GM19324 (cell line): ENCODE measurements at regions not wholly inside any gene's neighbourhood (a gene's known extent, or its start where the extent isn't known, plus 50 kb on each side); places are given as distances from the start of the nearest gene placed in this dataset.

Experiments
- ATAC-seq: cut with Tn5 transposase; IDR thresholded peaks from one replicate; pipeline ENCODE4 v1.9.1; 2021; ENCODE audit warnings: mild to moderate bottlenecking, moderate library complexity; ENCODE audit not compliant: unreplicated experiment, low FRiP score

- no peak for ATAC-seq
Observed at GRCh38 chr6:16978686-16979085, 123.2 kb upstream of the STMND1 start.

DNA sequence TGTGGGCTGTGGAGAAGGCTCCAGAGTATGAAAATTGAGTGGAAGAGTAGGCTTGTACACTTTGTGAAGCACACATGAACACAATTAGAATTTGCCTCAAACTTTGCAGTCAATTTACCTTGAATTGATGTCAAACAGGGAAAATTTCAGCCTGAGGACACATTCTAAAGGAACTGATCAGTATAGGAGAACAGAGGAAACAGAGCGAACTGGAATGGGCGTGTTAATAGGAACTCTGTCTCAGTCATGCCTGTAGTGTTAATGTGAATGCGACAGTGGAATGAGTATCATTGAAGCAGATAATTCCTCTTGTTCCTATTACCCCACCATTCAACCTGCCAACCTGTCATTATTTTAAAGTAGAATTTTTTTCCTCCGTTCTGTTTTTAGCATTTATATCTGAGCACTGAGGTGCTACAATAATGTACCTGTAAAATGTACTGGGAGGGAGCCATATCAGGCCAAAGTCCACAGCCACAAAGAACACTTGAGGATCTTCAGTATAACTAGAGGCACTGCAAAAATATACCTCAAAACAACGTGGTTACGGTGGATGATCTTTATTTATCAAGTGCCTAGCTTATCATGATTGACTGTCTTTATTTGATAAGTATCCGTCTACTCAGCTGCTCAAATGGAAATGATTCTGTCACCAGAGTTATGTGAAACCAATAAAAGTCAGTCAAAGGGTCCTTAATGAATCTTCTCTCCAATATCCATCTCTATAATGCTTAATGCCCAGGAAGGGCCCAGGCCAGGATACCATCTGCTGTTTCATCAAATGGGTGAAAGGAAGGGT is 125.3 kb upstream of the STMND1 start:
- no peak for ATAC-seq

DNA sequence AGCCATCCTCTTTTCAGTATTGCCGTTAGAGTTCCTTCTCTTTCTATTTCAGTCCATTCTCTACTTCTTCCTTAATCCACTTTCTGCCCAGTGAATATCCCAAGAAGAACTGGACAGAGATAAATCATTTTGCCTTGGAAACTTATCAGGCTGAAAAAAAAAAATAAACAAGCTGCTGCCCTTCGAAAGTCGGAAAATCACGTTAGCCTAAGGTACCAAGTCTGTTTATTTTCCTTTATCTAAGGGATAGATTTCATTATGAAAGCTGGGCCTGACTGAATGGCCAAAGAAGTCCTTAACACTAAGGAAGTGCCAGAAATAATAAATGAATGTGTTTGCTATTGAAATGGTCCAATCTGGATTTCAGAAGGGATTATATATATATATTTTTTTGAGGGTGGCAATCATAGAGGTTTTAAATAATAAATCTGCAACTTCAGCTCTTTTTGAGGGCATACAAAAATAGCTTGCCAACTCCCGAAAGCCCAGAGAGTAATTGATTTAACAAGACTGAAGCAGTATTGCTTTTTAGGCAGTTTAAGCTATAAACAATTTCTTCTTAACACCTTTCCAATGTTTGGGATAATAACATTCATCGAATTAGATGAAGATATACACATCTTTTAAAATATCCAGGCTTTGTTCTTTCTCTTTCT is 127.0 kb upstream of the STMND1 start:
- no peak for ATAC-seq

- no peak for ATAC-seq
Observed at GRCh38 chr6:16974387-16974673, 127.5 kb upstream of the STMND1 start.

DNA sequence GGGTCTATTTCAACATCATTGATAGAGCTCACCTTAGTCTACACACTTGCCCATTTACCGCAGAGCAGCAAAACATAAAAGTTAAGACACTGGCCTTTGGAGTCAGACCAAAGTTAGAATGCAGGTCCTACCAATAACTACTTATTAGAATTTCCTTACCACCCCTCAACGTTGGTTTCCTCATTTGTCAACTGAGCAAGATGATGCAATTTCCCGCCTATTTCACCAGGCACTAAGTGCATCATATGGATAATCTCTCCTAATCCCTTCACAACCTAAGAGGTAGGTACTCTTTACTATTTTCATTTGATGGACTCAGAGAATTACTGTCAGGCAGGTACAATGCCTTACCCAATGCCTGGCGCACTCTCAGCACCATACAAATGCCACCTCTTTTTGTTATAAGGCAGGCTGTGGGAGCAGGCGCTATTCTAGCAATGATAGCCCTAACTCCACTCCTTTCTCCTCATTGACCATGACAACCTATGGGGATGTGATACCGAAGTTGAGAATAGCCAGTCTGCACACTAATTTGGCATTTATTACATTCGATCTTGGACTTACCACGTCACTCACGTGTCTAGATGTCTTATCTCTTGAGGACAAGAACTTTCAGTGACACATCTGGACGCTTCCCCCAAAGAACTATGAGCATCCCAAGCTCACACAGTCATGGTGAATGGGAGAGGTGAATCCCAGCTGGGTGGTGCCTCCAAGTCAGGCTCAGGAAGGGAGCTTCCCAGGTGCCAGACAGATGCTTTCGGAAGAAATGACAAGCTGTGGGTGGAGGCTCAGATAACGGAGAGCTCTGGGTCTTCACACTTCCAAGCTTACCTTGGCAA is 128.1 kb upstream of the STMND1 start:
- ATAC-seq = no peak

DNA sequence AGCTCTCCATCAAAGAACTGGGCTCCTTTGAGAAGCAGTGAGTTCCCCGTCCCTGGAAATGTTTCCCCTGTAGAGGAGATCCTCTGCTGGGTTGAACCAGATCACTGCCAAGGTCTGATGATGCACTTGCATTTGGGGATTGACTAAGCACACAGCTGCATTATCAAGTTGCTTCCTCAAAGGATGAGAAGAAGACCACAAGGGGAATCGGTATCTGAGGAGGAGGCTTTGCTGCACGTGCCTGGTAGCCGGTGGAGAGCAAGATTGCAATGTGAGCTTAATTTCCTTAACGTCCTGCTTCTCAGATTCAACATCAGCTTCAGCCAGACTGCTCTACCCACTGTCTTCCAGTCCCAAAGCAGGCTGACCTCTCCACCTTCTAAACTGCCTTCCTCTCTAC is 128.8 kb upstream of the STMND1 start:
- ATAC-seq = no peak

GRCh38 chr6:16972535-16972934 is 129.3 kb upstream of the STMND1 start:
- ATAC-seq = no peak

DNA sequence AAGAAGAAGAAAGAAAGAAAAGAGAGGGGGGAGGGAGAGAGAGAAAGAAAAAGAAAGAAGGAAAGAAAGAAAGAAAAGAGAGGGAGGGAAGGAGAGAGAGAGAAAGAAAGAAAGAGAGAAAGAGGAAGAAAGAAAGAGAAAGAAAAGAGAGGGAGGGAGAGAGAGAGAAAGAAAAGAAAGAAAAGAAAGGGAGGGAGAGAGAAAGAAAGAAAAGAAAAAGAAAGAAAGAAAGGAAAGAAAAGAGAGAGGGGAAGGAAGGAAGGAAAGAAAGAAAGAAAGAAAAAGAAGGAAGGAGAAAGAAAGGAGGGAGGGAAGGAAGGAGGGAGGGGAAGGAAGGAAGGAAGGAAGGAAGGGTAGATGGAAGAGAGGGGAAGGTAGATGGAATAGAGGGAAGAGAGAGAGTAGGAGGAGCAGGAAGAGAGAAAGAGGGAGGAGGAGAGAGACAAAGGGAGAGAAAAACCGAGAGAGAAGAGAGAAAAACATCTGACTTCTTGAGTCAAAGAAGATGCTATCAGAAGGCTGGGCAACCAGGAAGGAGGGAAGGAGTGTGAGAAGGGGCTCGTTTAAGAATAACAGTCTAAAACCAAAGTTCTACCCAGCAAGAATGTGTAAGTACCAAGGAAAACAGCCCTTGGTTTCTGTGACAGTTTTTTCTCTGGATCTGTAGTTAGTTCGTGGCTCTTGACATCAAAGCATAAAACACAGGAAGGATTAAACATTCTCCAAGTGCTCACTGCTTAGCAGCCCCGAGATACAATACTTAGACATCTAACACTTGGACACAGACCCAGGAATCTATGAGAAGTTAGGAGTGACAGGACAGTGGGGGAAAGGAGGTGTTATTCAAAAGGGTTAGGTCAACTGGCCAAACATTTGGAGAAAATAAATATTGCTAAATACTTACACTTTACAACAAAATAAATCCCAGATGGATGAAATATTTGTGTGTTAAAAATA is 131.9 kb upstream of the STMND1 start:
- no peak for ATAC-seq

- ATAC-seq = no peak
Observed at GRCh38 chr6:16968101-16968500, 133.7 kb upstream of the STMND1 start.

- no peak for ATAC-seq
Observed at GRCh38 chr6:16967470-16967817, 134.4 kb upstream of the STMND1 start.

DNA sequence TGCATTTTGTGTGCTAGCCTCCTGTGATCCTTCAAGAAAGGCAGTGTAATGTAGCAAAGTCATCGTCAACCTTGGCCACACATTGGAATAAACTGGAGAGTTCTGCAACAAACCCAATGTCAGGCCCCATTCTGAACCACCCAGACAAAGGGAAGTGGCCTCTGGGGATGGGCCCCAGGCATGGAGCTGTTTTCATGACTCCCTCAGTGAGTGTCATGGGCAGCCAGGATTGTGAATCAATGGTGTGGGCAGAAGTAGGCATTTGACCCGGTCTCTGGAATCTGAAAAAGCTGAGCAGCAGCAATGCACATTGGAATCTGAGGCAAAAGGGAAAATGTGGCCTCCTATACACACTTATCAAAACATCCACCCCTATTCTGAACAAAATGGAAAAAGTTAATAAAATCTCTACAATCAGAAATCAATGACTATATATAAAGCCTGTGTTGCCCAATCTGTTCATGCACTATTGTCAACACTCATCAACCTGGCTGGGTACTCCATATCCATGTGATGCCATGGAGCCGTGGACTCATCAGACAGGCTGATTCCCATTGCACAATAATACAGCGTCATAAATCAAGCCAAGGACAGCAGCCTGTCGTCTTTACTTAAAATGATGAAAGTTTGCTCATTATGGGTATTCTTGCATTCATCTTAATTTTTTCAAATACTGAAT is 134.9 kb upstream of the STMND1 start:
- no peak for ATAC-seq

- no peak for ATAC-seq
Observed at GRCh38 chr6:16965689-16966088, 136.2 kb upstream of the STMND1 start.

GRCh38 chr6:16964553-16965499 is 137.0 kb upstream of the STMND1 start:
- no peak for ATAC-seq

DNA sequence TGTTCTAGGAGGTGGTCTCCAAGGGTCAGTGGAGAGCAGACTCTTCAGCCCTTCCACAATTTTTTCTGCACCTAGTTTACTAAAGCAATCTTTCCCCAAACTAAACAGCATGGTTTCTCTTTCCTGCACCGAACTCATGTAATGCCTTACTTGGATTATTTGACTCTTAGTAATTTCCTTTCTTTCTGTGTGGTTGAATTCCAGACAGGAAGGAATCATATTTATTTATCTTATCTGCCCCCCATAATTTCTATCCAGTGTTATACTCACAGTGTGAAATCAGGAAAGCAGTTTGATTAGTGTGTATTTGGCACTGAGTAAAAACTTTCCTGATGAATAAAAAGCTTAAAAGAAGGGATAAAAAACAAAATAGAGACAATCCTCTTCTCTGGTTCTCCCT is 140.3 kb upstream of the STMND1 start:
- ATAC-seq = no peak

DNA sequence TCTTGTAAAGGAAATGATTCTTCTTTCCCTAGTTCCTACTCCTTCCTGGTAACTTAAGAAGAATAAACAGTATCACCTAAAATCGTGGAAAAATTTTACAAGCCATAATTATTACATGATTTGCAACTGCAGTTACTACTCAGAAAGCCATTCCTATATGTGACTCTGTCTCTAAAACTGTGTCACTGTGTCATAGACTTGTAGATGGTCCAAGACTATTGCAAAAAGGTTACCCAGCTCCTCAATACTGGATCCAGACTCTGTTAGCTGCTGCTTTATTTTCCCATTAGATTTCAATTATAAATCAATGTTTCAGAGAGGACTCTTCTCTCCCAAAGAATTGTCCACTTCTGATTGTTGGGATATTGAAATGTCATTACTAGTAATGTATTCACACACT is 142.1 kb upstream of the STMND1 start:
- ATAC-seq = no peak

DNA sequence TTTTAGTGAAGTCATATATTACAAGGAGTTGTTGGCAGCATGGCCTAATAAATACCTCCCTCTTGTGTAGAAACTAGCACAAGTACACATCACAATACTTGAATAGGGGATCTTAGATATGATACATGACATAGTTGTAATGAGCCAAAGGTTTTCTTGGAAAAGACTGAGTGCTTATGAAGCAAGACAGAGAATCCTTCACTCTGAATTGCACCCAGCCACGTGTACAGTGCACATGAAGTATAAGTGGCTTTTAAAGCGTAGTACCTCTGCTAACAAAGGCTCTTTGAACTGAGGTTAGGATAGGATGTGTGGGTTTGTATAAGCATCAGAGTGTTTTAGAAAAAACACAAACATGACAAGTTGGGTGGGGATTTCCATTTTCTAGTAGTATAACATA is 145.5 kb upstream of the STMND1 start:
- no peak for ATAC-seq

GRCh38 chr6:16955899-16956298 is 146.0 kb upstream of the STMND1 start:
- ATAC-seq = no peak

DNA sequence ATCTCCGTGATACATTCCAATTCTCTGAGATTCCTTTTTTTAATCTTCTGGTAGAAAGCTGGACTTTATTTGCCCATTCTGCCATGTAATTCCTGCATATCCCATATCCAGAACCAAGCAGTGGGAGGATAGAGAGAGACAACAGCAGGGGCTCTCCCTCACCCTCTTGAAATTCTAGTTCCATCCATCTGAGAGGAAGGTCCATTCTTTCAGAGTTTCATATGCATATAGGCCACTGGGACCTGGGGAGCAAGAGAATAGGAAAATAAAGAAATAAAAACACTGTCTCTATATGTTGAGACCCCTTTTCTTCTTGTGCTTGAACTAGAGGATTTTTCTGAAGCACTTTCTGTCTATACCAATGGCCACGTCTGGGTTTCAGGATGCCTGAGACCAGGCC is 147.9 kb upstream of the STMND1 start:
- no peak for ATAC-seq

- ATAC-seq = no peak
Observed at GRCh38 chr6:16953446-16953845, 148.4 kb upstream of the STMND1 start.
